K562 (cell line): ENCODE measurements at regions not wholly inside any gene's neighbourhood (a gene's known extent, or its start where the extent isn't known, plus 50 kb on each side); places are given as distances from the start of the nearest gene placed in this dataset.

Experiments
- ATAC-seq: fragments of 200-7000 bp; cut with Tn5 transposase; 3 replicates; pipeline ENCODE4 v1.9.1; 2020; ENCODE audit warnings: moderate library complexity
- BruUV-seq: library from RNA; stranded (reverse); fragments of 400-500 nt; replicated peaks from 2 replicates; lab custom pipeline; 2021; lab: Mats Ljungman, UMichigan
- CTCF ChIA-PET: fragments of 300-600 bp; formaldehyde crosslinking; extraction: SDS; loops from one replicate; lab custom pipeline; 2021; ENCODE audit warnings: low intra/inter-chr PET ratio; lab: Yijun Ruan, JAX
- POLR2A ChIA-PET: fragments of 300-600, 350-650 bp; sonication (Branson Sonifier 250); formaldehyde crosslinking; extraction: SDS; loops from one replicate; lab custom pipeline; 2021; ENCODE audit warnings: antibody characterized with exemption, inconsistent platforms; lab: Yijun Ruan, JAX
- DNase-seq, 4 experiments: peaks; one replicate each; pipeline versions ENCODE4 v3.0.0 to v3.0.0-alpha.2; 2011 to 2018; ENCODE audit warnings: low spot score in 3 of 4, mixed read lengths in 3 of 4; ENCODE audit errors: extremely low read depth in 1 of 4
- FAIRE-seq: peaks from 2 replicates; lab custom pipeline; 2011; peaks lifted over from hg19 to GRCh38; lab: Jason Lieb, UNC
- H2AFZ ChIP-seq: 2 replicates; pipeline ENCODE4 v1.6.0; 2011; ENCODE audit warnings: low read depth, low read length, control low read depth, inconsistent platforms
- H3K27ac ChIP-seq: fragments of 200-600 bp; 3 replicates; pipeline ENCODE4 v1.8.0; 2011; ENCODE audit warnings: low read depth, mild to moderate bottlenecking, control low read depth, inconsistent platforms, low read length, moderate library complexity, mixed read lengths; ENCODE audit errors: extremely low read depth
- H3K27me3 ChIP-seq, 2 experiments: fragments of 300-600 bp in 1 of 2; 2 replicates in 1 of 2; 3 replicates in 1 of 2; pipeline versions ENCODE4 v1.6.0 to v1.8.0; 2011; ENCODE audit warnings: inconsistent platforms in 2 of 2, low read length in 2 of 2, mild to moderate bottlenecking in 1 of 2, mixed read lengths in 1 of 2, moderate library complexity in 1 of 2; ENCODE audit not compliant: control insufficient read depth in 2 of 2, insufficient read depth in 2 of 2
- H3K36me3 ChIP-seq: fragments of 300-600 bp; 3 replicates; pipeline ENCODE4 v1.8.0; 2011; ENCODE audit warnings: mild to moderate bottlenecking, low read length, inconsistent platforms; ENCODE audit not compliant: control insufficient read depth, insufficient read depth
- H3K4me1 ChIP-seq, 2 experiments: fragments of 200-600 bp in 1 of 2; replicated peaks in 1 of 2; 2 replicates in 1 of 2; 3 replicates in 1 of 2; pipeline versions ENCODE4 v1.5.1 to v1.8.0; 2011; ENCODE audit warnings: inconsistent platforms in 2 of 2, low read length in 2 of 2, mild to moderate bottlenecking in 1 of 2, mixed read lengths in 1 of 2, moderate library complexity in 1 of 2; ENCODE audit not compliant: control insufficient read depth in 2 of 2, insufficient read depth in 2 of 2
- H3K4me2 ChIP-seq: 2 replicates; pipeline ENCODE4 v1.6.1; 2011; ENCODE audit warnings: low read length, control low read depth, inconsistent platforms, mixed read lengths; ENCODE audit not compliant: insufficient read depth
- H3K4me3 ChIP-seq: fragments of 200-600 bp; sonication (generic), shearing (Covaris generic); 2 replicates; pipeline ENCODE4 v1.5.1; 2016; ENCODE audit warnings: control low read depth, inconsistent platforms
- H3K79me2 ChIP-seq: fragments of 200-600 bp; 3 replicates; pipeline ENCODE4 v1.8.0; 2011; ENCODE audit warnings: low read length, inconsistent platforms; ENCODE audit not compliant: control insufficient read depth, insufficient read depth
- H3K9ac ChIP-seq, 2 experiments: 2 replicates each; pipeline versions ENCODE4 v1.6.0 to v1.6.1; 2011; ENCODE audit warnings: low read depth in 2 of 2, low read length in 2 of 2, control low read depth in 1 of 2, inconsistent platforms in 1 of 2, mild to moderate bottlenecking in 1 of 2, mixed read lengths in 1 of 2; ENCODE audit not compliant: insufficient read depth in 1 of 2
- H3K9me1 ChIP-seq: one replicate; pipeline ENCODE4 v1.6.0; 2011; ENCODE audit warnings: inconsistent platforms, mild to moderate bottlenecking, low read length, moderate library complexity; ENCODE audit not compliant: control insufficient read depth, insufficient read depth
- H3K9me3 ChIP-seq: replicated peaks from 2 replicates; pipeline ENCODE4 v1.5.1; 2011; ENCODE audit warnings: low read depth, low read length, inconsistent platforms; ENCODE audit not compliant: control insufficient read depth, insufficient read depth
- H4K20me1 ChIP-seq: replicated peaks from 2 replicates; pipeline ENCODE4 v1.6.1; 2011; ENCODE audit warnings: low read length, inconsistent platforms, mixed read lengths; ENCODE audit not compliant: control insufficient read depth, insufficient read depth
- CTCF ChIP-seq, 3 experiments: IDR thresholded peaks in 2 of 3; conservative IDR thresholded peaks in 1 of 3; 2 replicates each; pipeline ENCODE4 v1.5.1; 2011 to 2012; ENCODE audit warnings: low read length in 3 of 3, mild to moderate bottlenecking in 3 of 3, control low read depth in 2 of 3, improper control_type of control experiment in 1 of 3, inconsistent platforms in 1 of 3, low read depth in 1 of 3, mixed read lengths in 1 of 3, moderate library complexity in 1 of 3; ENCODE audit not compliant: insufficient read depth in 2 of 3
- NKRF ChIP-seq: fragments of 450-650 bp; IDR thresholded peaks from 2 replicates; pipeline ENCODE4 v1.6.1; 2016; ENCODE audit warnings: borderline replicate concordance
- RAD21 ChIP-seq, 2 experiments: fragments of 250-450 bp in 1 of 2; fragments of 450-650 bp in 1 of 2; sonication (Bioruptor Pico) in 1 of 2; formaldehyde crosslinking in 1 of 2; IDR thresholded peaks in 1 of 2; conservative IDR thresholded peaks in 1 of 2; 2 replicates each; pipeline versions ENCODE4 v1.4.0 to v1.8.0; 2020 to 2022; ENCODE audit warnings: mild to moderate bottlenecking in 2 of 2, moderate library complexity in 1 of 2
- REST ChIP-seq, 2 experiments: fragments of 450-650 bp; formaldehyde crosslinking in 1 of 2; IDR thresholded peaks; 2 replicates each; pipeline versions ENCODE4 v1.4.0 to v1.6.1; 2014 to 2020; ENCODE audit warnings: mild to moderate bottlenecking in 2 of 2, borderline replicate concordance in 1 of 2, low read depth in 1 of 2
- ZNF174 ChIP-seq: fragments of 250-450 bp; sonication (Bioruptor Pico); IDR thresholded peaks from 2 replicates; pipeline ENCODE4 v1.4.0; 2020; ENCODE audit warnings: mild to moderate bottlenecking
- WGBS: fragments of 100-300 bp; shearing (Covaris generic); methylation state at CpG from one replicate; pipeline ENCODE4 v1.1.6; 2016; ENCODE audit warnings: low coverage, mixed read lengths; ENCODE audit not compliant: insufficient coverage; ENCODE audit errors: missing lambda C conversion rate; 5-methylcytosine and 5-hydroxymethylcytosine counted together
- in situ Hi-C: fragments of 300-500 bp; cut with MboI; formaldehyde crosslinking; loops from 4 replicates; pipeline ENCODE4 v1.15.0; 2018; ENCODE audit warnings: inconsistent platforms, mixed read lengths
- intact Hi-C: fragments of 100-400 bp; cut with micrococcal nuclease; formaldehyde crosslinking; loops from 2 replicates; pipeline ENCODE4 v1.14.2; 2022

GRCh38 chr7:86950360-86950759 is 109.1 kb downstream of the ELAPOR2 start:
- intact Hi-C loops (no loop called here), in situ Hi-C loops (no loop called here)
- Histone ChIP-seq H3K79me2 (peaks cover 4% of the 10 kb centered on the region; the same call in 1 of the 3 replicates), H3K36me3 (no peaks in the 10 kb centered on the region), H3K27ac (no peak overlapping the region), H3K4me1 (peaks cover 0 to 12% of the 10 kb centered on the region in 2 experiments; a peak in 2 of 5 replicates), H3K9me3 (no peaks in the 10 kb centered on the region), H3K9me1 (no peaks in the 10 kb centered on the region), H3K4me2 (no peak overlapping the region), H3K9ac (peak overlapping the region in 1 of 2 experiments; percentile 28; a peak in 1 of 4 replicates), H3K4me3 (no peak overlapping the region), H2AFZ (no peak overlapping the region), H4K20me1 (no peaks in the 10 kb centered on the region; the same call in 1 of the 2 replicates), H3K27me3 (no peaks in the 10 kb centered on the region)
- POLR2A ChIA-PET, result interaction anchor here (0.8 to 0.9 kb wide), 5 partner anchors 8 to 210 kb away, joined by 3 to 4 read pairs (median 3); no protein-coding TSS in a partner anchor
- no TSS peak for BruUV-seq
- FAIRE-seq, result no peak
- no peak for DNase-seq
- 38% methylated on average over 4 of the region's 4 CpGs for WGBS
- peak; percentile 56 for ATAC-seq
- CTCF ChIA-PET, result no interaction called here
- 0 out of 2 replicates have a peak, but pooled peaks have one; percentile 3 for TF ChIP-seq REST (IDR thresholded peaks at IDR 0.05; ENCODE audit: borderline replicate concordance)
- no peak for TF ChIP-seq REST (CRISPR knock-in tag; IDR thresholded peaks at IDR 0.05; ENCODE audit: low read depth)
- peak in 1 of 3 experiments; percentile 22; a peak in 1 of 6 replicates for TF ChIP-seq CTCF (IDR thresholded peaks at IDR 0.05 in 2 of 3, conservative IDR thresholded peaks at IDR 0.05 in 1 of 3; ENCODE audit: insufficient read depth in 2 of 3, low read depth in 1 of 3, low read length in 3 of 3)
- TF ChIP-seq RAD21 (CRISPR knock-in tag; conservative IDR thresholded peaks at IDR 0.05 in 1 of 2, IDR thresholded peaks at IDR 0.05 in 1 of 2), result peak in 1 of 2 experiments; percentile 21; a peak in 1 of 4 replicates
- TF ChIP-seq NKRF, result no peak
- no peak for TF ChIP-seq ZNF174 (CRISPR knock-in tag)
